Liver (tissue), 8 donors: ENCODE measurements at regions not wholly inside any gene's neighbourhood (a gene's known extent, or its start where the extent isn't known, plus 50 kb on each side); places are given as distances from the start of the nearest gene placed in this dataset.

Experiments used
- DNase-seq: peaks from one replicate; pipeline ENCODE4 v3.0.0-alpha.2; 2017; ENCODE audit warnings: low spot score
- H3K27ac ChIP-seq, 2 donors: one replicate each; pipeline ENCODE4 v1.7.0; 2013; ENCODE audit warnings: inconsistent platforms in 2 of 2, low read length in 2 of 2, control low read depth in 1 of 2, low read depth in 1 of 2, mild to moderate bottlenecking in 1 of 2
- H3K27me3 ChIP-seq, 4 donors: one replicate each; pipeline versions ENCODE4 v1.6.1 to v1.7.0; 2013; ENCODE audit warnings: low read length in 3 of 4, inconsistent platforms in 1 of 4, mild to moderate bottlenecking in 1 of 4, moderate library complexity in 1 of 4; ENCODE audit not compliant: control insufficient read depth in 4 of 4, insufficient read depth in 4 of 4
- H3K36me3 ChIP-seq, 4 donors: one replicate each; pipeline versions ENCODE4 v1.6.1 to v1.7.0; 2013; ENCODE audit warnings: low read length in 3 of 4, mild to moderate bottlenecking in 3 of 4, low read depth in 1 of 4, moderate library complexity in 1 of 4; ENCODE audit not compliant: control insufficient read depth in 4 of 4, insufficient read depth in 3 of 4
- H3K4me1 ChIP-seq, 4 donors: one replicate each; pipeline versions ENCODE4 v1.6.1 to v1.7.0; 2013; ENCODE audit warnings: low read length in 3 of 4, mild to moderate bottlenecking in 3 of 4, moderate library complexity in 1 of 4; ENCODE audit not compliant: control insufficient read depth in 4 of 4, insufficient read depth in 4 of 4
- H3K4me3 ChIP-seq, 3 donors: one replicate each; pipeline versions ENCODE4 v1.6.1 to v1.7.0; 2013; ENCODE audit warnings: low read length in 3 of 3, control low read depth in 1 of 3, low read depth in 1 of 3, mild to moderate bottlenecking in 1 of 3
- H3K9ac ChIP-seq, 2 donors: one replicate each; pipeline ENCODE4 v1.7.0; 2013; ENCODE audit warnings: low read length in 2 of 2, mild to moderate bottlenecking in 2 of 2, moderate library complexity in 2 of 2, control low read depth in 1 of 2, low read depth in 1 of 2
- H3K9me3 ChIP-seq, 4 donors: one replicate each; pipeline versions ENCODE4 v1.6.1 to v1.7.0; 2013; ENCODE audit warnings: low read length in 3 of 4; ENCODE audit not compliant: control insufficient read depth in 4 of 4
- EGR1 ChIP-seq, 2 donors: IDR thresholded peaks; 2 replicates each; pipeline ENCODE4 v1.6.1; 2016 to 2018; ENCODE audit warnings: antibody characterized with exemption in 2 of 2, low read depth in 2 of 2
- FOXA1 ChIP-seq: IDR thresholded peaks from 2 replicates; pipeline ENCODE4 v1.6.1; 2016; ENCODE audit warnings: antibody characterized with exemption
- FOXA2 ChIP-seq: IDR thresholded peaks from 2 replicates; pipeline ENCODE4 v1.6.1; 2016; ENCODE audit warnings: antibody characterized with exemption
- GABPA ChIP-seq, 2 donors: IDR thresholded peaks in 1 of 2; conservative IDR thresholded peaks in 1 of 2; 2 replicates each; pipeline ENCODE4 v1.6.1; 2016; ENCODE audit warnings: antibody characterized with exemption in 2 of 2, mild to moderate bottlenecking in 1 of 2, moderate library complexity in 1 of 2
- HNF4A ChIP-seq, 2 donors: conservative IDR thresholded peaks; 2 replicates each; pipeline ENCODE4 v1.6.1; 2016; ENCODE audit warnings: antibody characterized with exemption in 2 of 2, mild to moderate bottlenecking in 2 of 2
- HNF4G ChIP-seq: IDR thresholded peaks from 2 replicates; pipeline ENCODE4 v1.6.1; 2016; ENCODE audit warnings: antibody characterized with exemption
- JUND ChIP-seq, 2 donors: IDR thresholded peaks; 2 replicates each; pipeline ENCODE4 v1.6.1; 2016; ENCODE audit warnings: antibody characterized with exemption in 2 of 2
- NR2F2 ChIP-seq: IDR thresholded peaks from 2 replicates; pipeline ENCODE4 v1.6.1; 2016; ENCODE audit warnings: antibody characterized with exemption
- RAD21 ChIP-seq, 2 donors: IDR thresholded peaks; 2 replicates each; pipeline ENCODE4 v1.6.1; 2016; ENCODE audit warnings: antibody characterized with exemption in 2 of 2, mild to moderate bottlenecking in 2 of 2
- RXRA ChIP-seq, 2 donors: IDR thresholded peaks; 2 replicates each; pipeline ENCODE4 v1.6.1; 2017 to 2018; ENCODE audit warnings: antibody characterized with exemption in 2 of 2, mild to moderate bottlenecking in 1 of 2
- SP1 ChIP-seq: IDR thresholded peaks from 2 replicates; pipeline ENCODE4 v1.6.1; 2018; ENCODE audit warnings: antibody characterized with exemption, mild to moderate bottlenecking
- TAF1 ChIP-seq: conservative IDR thresholded peaks from 2 replicates; pipeline ENCODE4 v1.6.1; 2016; ENCODE audit warnings: antibody characterized with exemption, mild to moderate bottlenecking
- YY1 ChIP-seq: IDR thresholded peaks from 2 replicates; pipeline ENCODE4 v1.6.1; 2016; ENCODE audit warnings: antibody characterized with exemption, mild to moderate bottlenecking
- ZBTB33 ChIP-seq: IDR thresholded peaks from 2 replicates; pipeline ENCODE4 v1.6.1; 2016; ENCODE audit warnings: antibody characterized with exemption
- WGBS: extraction: QIAGEN DNeasy Blood & Tissue Kit; methylation state at CpG from one replicate; pipeline ENCODE4 v1.1.7; 2013; 5-methylcytosine and 5-hydroxymethylcytosine counted together
- TF ChIP-seq, protein P1 (sequence below): fragments of 150-350 bp; IDR thresholded peaks from 2 replicates; pipeline ENCODE4 v1.5.1; 2017; ENCODE audit warnings: improper control_type of control experiment, low read depth, low read length; ENCODE audit not compliant: missing input control
- TF ChIP-seq, protein P2 (sequence below): IDR thresholded peaks from 2 replicates; pipeline ENCODE4 v1.6.1; 2016; ENCODE audit warnings: antibody characterized with exemption, mild to moderate bottlenecking
- TF ChIP-seq, protein P3 (sequence below): IDR thresholded peaks from 2 replicates; pipeline ENCODE4 v1.6.1; 2016; ENCODE audit warnings: antibody characterized with exemption
- TF ChIP-seq, protein P4 (sequence below): IDR thresholded peaks from 2 replicates; pipeline ENCODE4 v1.6.1; 2016; ENCODE audit warnings: antibody characterized with exemption
- donor health status: healthy.
- donor health status: healthy.
- donor health status: healthy.
- donor health status: healthy.
- donor health status: healthy.

GRCh38 chr5:68845131-68845530 is 248.7 kb upstream of the SLC30A5 start:
- no peak for DNase-seq
- H3K9me3 ChIP-seq = no peaks in the 10 kb centered on the region
- TF ChIP-seq RXRA (IDR thresholded peaks at IDR 0.05) (no peak), FOXA1 (no peak), ZBTB33 (no peak), TAF1 (no peak), GABPA (IDR thresholded peaks at IDR 0.05 in 1 of 2, conservative IDR thresholded peaks at IDR 0.05 in 1 of 2) (no peak), SP1 (no peak), JUND (IDR thresholded peaks at IDR 0.05) (no peak), NR2F2 (no peak), HNF4G (no peak), YY1 (no peak), RAD21 (IDR thresholded peaks at IDR 0.05) (no peak), EGR1 (IDR thresholded peaks at IDR 0.05; ENCODE audit: low read depth in 2 of 2) (no peak), FOXA2 (no peak), HNF4A (conservative IDR thresholded peaks at IDR 0.05) (no peak)
- TF ChIP-seq, protein P1, sequence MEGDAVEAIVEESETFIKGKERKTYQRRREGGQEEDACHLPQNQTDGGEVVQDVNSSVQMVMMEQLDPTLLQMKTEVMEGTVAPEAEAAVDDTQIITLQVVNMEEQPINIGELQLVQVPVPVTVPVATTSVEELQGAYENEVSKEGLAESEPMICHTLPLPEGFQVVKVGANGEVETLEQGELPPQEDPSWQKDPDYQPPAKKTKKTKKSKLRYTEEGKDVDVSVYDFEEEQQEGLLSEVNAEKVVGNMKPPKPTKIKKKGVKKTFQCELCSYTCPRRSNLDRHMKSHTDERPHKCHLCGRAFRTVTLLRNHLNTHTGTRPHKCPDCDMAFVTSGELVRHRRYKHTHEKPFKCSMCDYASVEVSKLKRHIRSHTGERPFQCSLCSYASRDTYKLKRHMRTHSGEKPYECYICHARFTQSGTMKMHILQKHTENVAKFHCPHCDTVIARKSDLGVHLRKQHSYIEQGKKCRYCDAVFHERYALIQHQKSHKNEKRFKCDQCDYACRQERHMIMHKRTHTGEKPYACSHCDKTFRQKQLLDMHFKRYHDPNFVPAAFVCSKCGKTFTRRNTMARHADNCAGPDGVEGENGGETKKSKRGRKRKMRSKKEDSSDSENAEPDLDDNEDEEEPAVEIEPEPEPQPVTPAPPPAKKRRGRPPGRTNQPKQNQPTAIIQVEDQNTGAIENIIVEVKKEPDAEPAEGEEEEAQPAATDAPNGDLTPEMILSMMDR = no peak
- TF ChIP-seq, protein P2, sequence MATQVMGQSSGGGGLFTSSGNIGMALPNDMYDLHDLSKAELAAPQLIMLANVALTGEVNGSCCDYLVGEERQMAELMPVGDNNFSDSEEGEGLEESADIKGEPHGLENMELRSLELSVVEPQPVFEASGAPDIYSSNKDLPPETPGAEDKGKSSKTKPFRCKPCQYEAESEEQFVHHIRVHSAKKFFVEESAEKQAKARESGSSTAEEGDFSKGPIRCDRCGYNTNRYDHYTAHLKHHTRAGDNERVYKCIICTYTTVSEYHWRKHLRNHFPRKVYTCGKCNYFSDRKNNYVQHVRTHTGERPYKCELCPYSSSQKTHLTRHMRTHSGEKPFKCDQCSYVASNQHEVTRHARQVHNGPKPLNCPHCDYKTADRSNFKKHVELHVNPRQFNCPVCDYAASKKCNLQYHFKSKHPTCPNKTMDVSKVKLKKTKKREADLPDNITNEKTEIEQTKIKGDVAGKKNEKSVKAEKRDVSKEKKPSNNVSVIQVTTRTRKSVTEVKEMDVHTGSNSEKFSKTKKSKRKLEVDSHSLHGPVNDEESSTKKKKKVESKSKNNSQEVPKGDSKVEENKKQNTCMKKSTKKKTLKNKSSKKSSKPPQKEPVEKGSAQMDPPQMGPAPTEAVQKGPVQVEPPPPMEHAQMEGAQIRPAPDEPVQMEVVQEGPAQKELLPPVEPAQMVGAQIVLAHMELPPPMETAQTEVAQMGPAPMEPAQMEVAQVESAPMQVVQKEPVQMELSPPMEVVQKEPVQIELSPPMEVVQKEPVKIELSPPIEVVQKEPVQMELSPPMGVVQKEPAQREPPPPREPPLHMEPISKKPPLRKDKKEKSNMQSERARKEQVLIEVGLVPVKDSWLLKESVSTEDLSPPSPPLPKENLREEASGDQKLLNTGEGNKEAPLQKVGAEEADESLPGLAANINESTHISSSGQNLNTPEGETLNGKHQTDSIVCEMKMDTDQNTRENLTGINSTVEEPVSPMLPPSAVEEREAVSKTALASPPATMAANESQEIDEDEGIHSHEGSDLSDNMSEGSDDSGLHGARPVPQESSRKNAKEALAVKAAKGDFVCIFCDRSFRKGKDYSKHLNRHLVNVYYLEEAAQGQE = no peak
- TF ChIP-seq, protein P3, sequence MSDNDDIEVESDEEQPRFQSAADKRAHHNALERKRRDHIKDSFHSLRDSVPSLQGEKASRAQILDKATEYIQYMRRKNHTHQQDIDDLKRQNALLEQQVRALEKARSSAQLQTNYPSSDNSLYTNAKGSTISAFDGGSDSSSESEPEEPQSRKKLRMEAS = no peak
- TF ChIP-seq, protein P4, sequence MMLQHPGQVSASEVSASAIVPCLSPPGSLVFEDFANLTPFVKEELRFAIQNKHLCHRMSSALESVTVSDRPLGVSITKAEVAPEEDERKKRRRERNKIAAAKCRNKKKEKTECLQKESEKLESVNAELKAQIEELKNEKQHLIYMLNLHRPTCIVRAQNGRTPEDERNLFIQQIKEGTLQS = no peak

DNA sequence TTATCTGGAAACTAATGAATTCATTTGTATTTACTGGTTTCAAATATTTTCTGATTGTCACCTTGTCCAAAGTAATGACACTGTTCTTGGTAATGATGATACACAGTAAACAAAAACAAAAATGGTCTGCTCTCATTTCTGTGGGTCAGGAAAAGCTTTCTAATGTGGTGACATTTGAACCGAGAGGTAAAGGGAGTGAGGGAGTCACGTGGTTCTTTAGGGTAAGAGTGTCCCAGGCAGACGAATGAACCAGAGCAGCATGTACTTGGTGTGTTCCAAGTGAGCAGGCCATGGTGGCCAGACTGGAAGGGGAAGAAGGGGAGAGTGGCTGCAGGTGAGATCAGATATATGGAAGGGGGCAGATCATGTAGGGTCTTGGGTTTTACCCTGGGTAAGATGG is 247.0 kb upstream of the SLC30A5 start:
- TF ChIP-seq RAD21 (IDR thresholded peaks at IDR 0.05) (no peak), FOXA1 (no peak), FOXA2 (no peak), ZBTB33 (no peak), EGR1 (IDR thresholded peaks at IDR 0.05; ENCODE audit: low read depth in 2 of 2) (no peak), RXRA (IDR thresholded peaks at IDR 0.05) (no peak), YY1 (no peak), HNF4G (no peak), TAF1 (no peak), HNF4A (conservative IDR thresholded peaks at IDR 0.05) (no peak), NR2F2 (no peak), SP1 (no peak), JUND (IDR thresholded peaks at IDR 0.05) (no peak)
- TF ChIP-seq, protein P4 = no peak
- TF ChIP-seq, protein P3 = no peak
- no peaks in the 10 kb centered on the region for H3K4me1 ChIP-seq
- no peak overlapping the region for H3K9ac ChIP-seq
- no peaks in the 10 kb centered on the region for H3K27me3 ChIP-seq
- H3K36me3 ChIP-seq = no peaks in the 10 kb centered on the region
- H3K27ac ChIP-seq = no peak overlapping the region
- WGBS = 85% methylated on average over 3 of the region's 3 CpGs
- peaks cover 0 to 4% (median 0%) of the 10 kb centered on the region in 4 donors for H3K9me3 ChIP-seq
- no peak for DNase-seq
- no peak overlapping the region for H3K4me3 ChIP-seq

More at GRCh38 chr5:68845131-68845530, 248.7 kb upstream of the SLC30A5 start:
- Histone ChIP-seq H3K36me3 (no peaks in the 10 kb centered on the region), H3K4me1 (no peaks in the 10 kb centered on the region), H3K27ac (no peak overlapping the region), H3K9ac (no peak overlapping the region), H3K4me3 (no peak overlapping the region), H3K27me3 (no peaks in the 10 kb centered on the region)
